ENCODE measurements at regions not wholly inside any gene's neighbourhood (a gene's known extent, or its start where the extent isn't known, plus 50 kb on each side); places are given as distances from the start of the nearest gene placed in this dataset.

- Mint-ChIP-seq H3K27ac (no peak overlapping the region), H3K4me1 (no peaks in the 10 kb centered on the region), H3K4me3 (no peak overlapping the region), H3K36me3 (no peaks in the 10 kb centered on the region), H3K9me3 (no peaks in the 10 kb centered on the region), H3K27me3 (no peaks in the 10 kb centered on the region)
- H3K4me3 ChIP-seq (ENCODE audit: low read depth, low read length), result no peak overlapping the region
- no peak for ATAC-seq (ENCODE audit: low read depth in 2 of 2)
- no peaks in the 10 kb centered on the region for H3K36me3 ChIP-seq (ENCODE audit: control insufficient read depth, insufficient read depth, low read length)
- no peak overlapping the region for H3K27ac ChIP-seq (ENCODE audit: insufficient read depth, low read length, poor library complexity, severe bottlenecking)
- no peaks in the 10 kb centered on the region for H3K27me3 ChIP-seq (ENCODE audit: control insufficient read depth, insufficient read depth, low read length)
- H3K4me1 ChIP-seq (ENCODE audit: control insufficient read depth, insufficient read depth, low read length, poor library complexity, severe bottlenecking), result no peaks in the 10 kb centered on the region
- DNase-seq, result no peak
- H3K9me3 ChIP-seq (ENCODE audit: control insufficient read depth in 2 of 2, low read length in 2 of 2), result no peaks in the 10 kb centered on the region
These were observed 81.6 kb upstream of the PMEPA1 start for GRCh38 chr20:57791178-57791962.

DNA sequence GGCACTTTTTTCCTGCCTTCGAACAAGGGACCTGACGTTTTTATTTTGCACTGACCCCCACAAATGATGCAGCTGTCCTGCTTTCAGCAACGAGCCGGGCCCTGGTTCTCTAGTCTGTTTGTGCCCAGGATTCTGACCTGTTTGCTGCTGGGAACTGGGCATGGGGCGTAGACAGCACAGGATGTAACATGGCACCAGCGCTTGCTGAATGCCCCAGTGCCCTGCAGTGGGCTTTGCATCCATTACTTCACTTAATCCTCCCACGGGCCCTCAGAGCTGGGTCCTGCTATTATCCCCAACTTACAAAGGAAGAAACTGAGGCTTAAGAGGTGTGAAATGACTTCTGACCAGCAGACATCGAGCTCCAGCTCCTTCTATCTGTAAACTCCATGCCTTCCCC, 80.4 kb upstream of the PMEPA1 start:
- ATAC-seq (ENCODE audit: low read depth in 2 of 2), result no peak
- H3K27ac Mint-ChIP-seq, result no peak overlapping the region
- no peak for DNase-seq
- Histone ChIP-seq H3K9me3 (ENCODE audit: control insufficient read depth in 2 of 2, low read length in 2 of 2) (no peaks in the 10 kb centered on the region), H3K4me1 (ENCODE audit: control insufficient read depth, insufficient read depth, low read length, poor library complexity, severe bottlenecking) (no peaks in the 10 kb centered on the region), H3K4me3 (ENCODE audit: low read depth, low read length) (no peak overlapping the region), H3K36me3 (ENCODE audit: control insufficient read depth, insufficient read depth, low read length) (no peaks in the 10 kb centered on the region), H3K27ac (ENCODE audit: insufficient read depth, low read length, poor library complexity, severe bottlenecking) (no peak overlapping the region), H3K27me3 (ENCODE audit: control insufficient read depth, insufficient read depth, low read length) (no peaks in the 10 kb centered on the region)
- H3K4me1 Mint-ChIP-seq, result no peaks in the 10 kb centered on the region
- H3K36me3 Mint-ChIP-seq, result no peaks in the 10 kb centered on the region
- H3K4me3 Mint-ChIP-seq, result no peak overlapping the region
- no peaks in the 10 kb centered on the region for H3K27me3 Mint-ChIP-seq
- H3K9me3 Mint-ChIP-seq, result no peaks in the 10 kb centered on the region

- Mint-ChIP-seq H3K4me3 (no peak overlapping the region), H3K36me3 (no peaks in the 10 kb centered on the region), H3K4me1 (no peaks in the 10 kb centered on the region), H3K27ac (no peak overlapping the region), H3K27me3 (no peaks in the 10 kb centered on the region), H3K9me3 (no peaks in the 10 kb centered on the region)
- Histone ChIP-seq H3K4me1 (ENCODE audit: control insufficient read depth, insufficient read depth, low read length, poor library complexity, severe bottlenecking) (no peaks in the 10 kb centered on the region), H3K27ac (ENCODE audit: insufficient read depth, low read length, poor library complexity, severe bottlenecking) (no peak overlapping the region), H3K9me3 (ENCODE audit: control insufficient read depth in 2 of 2, low read length in 2 of 2) (no peaks in the 10 kb centered on the region), H3K27me3 (ENCODE audit: control insufficient read depth, insufficient read depth, low read length) (no peaks in the 10 kb centered on the region), H3K4me3 (ENCODE audit: low read depth, low read length) (no peak overlapping the region), H3K36me3 (ENCODE audit: control insufficient read depth, insufficient read depth, low read length) (no peaks in the 10 kb centered on the region)
- ATAC-seq (ENCODE audit: low read depth in 2 of 2) (no peak), DNase-seq (no peak)
These were observed 79.3 kb upstream of the PMEPA1 start for GRCh38 chr20:57788936-57789613.

DNA sequence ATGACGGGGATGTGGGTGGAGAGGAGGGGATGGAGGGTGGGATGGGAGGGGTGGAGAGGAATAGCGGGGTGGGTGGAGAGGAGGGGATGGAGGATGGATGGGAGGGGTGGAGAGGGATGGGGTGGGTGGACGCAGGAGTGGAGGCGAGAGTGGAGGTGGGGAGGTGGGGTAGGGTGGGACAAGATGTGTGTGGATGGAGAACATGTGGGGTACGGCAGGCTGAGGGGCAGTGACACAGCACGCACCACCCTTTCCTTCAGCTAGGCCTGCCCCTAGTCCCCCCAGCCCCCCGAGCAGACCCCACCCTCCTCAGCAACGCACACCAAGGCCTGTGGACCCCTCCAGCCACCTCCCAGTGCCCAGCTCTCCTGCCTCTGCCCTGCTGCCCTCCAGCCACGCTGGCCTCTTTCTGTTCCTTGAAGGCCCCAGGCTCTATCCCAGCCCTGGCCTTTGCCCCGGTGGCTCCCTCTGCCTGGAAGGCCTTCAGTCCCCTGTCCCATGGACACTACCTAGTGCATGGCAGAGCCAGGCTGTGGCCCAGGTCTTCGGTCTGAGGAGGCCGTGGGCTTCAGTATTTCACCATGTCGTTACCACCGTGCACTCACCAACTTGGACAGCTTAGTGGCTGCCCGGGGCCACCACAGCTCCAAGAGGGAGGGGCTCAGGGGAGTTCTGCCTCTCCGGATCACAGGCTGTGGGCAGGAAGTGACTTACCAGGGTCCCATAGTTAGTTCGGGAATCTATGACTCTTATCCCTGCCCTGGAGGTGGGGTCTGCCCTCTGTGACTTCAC, 78.4 kb upstream of the PMEPA1 start:
- Mint-ChIP-seq H3K27me3 (no peaks in the 10 kb centered on the region), H3K27ac (no peak overlapping the region), H3K4me1 (no peaks in the 10 kb centered on the region), H3K4me3 (no peak overlapping the region), H3K9me3 (no peaks in the 10 kb centered on the region), H3K36me3 (no peaks in the 10 kb centered on the region)
- ATAC-seq (ENCODE audit: low read depth in 2 of 2) (no peak), DNase-seq (no peak)
- no peaks in the 10 kb centered on the region for H3K36me3 ChIP-seq (ENCODE audit: control insufficient read depth, insufficient read depth, low read length)
- no peak overlapping the region for H3K4me3 ChIP-seq (ENCODE audit: low read depth, low read length)
- no peaks in the 10 kb centered on the region for H3K27me3 ChIP-seq (ENCODE audit: control insufficient read depth, insufficient read depth, low read length)
- H3K9me3 ChIP-seq (ENCODE audit: control insufficient read depth in 2 of 2, low read length in 2 of 2), result no peaks in the 10 kb centered on the region
- no peak overlapping the region for H3K27ac ChIP-seq (ENCODE audit: insufficient read depth, low read length, poor library complexity, severe bottlenecking)
- no peaks in the 10 kb centered on the region for H3K4me1 ChIP-seq (ENCODE audit: control insufficient read depth, insufficient read depth, low read length, poor library complexity, severe bottlenecking)

DNA sequence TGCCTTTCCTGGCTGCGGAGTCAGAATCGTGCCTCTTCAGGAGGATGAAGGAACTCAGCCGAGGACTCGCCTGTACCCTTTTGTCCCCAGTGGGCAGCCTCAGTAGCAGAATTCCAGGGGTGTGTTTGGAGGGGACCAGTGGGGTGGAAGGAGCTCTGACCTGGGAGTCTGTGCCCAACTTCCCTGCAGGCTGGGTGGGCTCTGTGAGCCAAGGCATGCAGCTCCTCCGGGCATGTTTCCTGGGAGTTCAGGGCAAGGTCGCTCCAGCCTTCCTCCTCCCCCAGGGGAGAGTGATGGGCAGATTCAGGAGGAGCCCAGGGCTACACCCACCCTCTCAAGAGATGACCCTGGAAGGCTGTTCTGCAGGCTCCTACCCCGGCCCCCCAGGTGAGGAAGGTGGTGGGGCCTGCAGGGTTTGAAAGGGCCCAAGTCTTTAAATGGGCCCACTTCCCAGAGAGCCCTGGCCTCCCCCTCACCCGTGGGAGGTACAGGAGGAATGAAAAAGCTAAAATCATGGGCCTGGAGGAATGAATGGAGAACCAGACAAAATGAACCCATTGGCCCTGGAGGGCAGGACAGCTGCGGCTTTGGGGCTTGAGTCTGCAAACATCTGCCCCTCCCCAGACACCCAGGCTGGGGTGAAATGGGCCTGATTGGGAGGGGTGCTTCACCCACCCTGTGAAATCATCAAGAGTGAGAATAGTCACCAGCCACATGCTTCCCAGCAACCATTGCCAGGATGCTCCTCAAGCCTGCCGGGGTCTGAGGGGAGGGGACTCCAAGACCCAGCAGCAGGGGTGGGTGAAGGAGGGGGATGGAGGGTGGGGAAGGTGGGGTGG, 77.6 kb upstream of the PMEPA1 start:
- H3K27me3 ChIP-seq (ENCODE audit: control insufficient read depth, insufficient read depth, low read length), result no peaks in the 10 kb centered on the region
- no peaks in the 10 kb centered on the region for H3K9me3 ChIP-seq (ENCODE audit: control insufficient read depth in 2 of 2, low read length in 2 of 2)
- no peaks in the 10 kb centered on the region for H3K4me1 ChIP-seq (ENCODE audit: control insufficient read depth, insufficient read depth, low read length, poor library complexity, severe bottlenecking)
- Mint-ChIP-seq H3K4me1 (no peaks in the 10 kb centered on the region), H3K9me3 (no peaks in the 10 kb centered on the region), H3K36me3 (no peaks in the 10 kb centered on the region), H3K27me3 (no peaks in the 10 kb centered on the region), H3K27ac (no peak overlapping the region), H3K4me3 (peak overlapping the region in 1 of 4 donors; percentile 24)
- H3K27ac ChIP-seq (ENCODE audit: insufficient read depth, low read length, poor library complexity, severe bottlenecking), result no peak overlapping the region
- no peak for ATAC-seq (ENCODE audit: low read depth in 2 of 2)
- no peak for DNase-seq
- no peak overlapping the region for H3K4me3 ChIP-seq (ENCODE audit: low read depth, low read length)
- H3K36me3 ChIP-seq (ENCODE audit: control insufficient read depth, insufficient read depth, low read length), result no peaks in the 10 kb centered on the region

- no peak overlapping the region for H3K4me3 Mint-ChIP-seq
- DNase-seq (no peak), ATAC-seq (ENCODE audit: low read depth in 2 of 2) (no peak)
- no peaks in the 10 kb centered on the region for H3K4me1 Mint-ChIP-seq
- H3K9me3 Mint-ChIP-seq, result no peaks in the 10 kb centered on the region
- no peaks in the 10 kb centered on the region for H3K27me3 ChIP-seq (ENCODE audit: control insufficient read depth, insufficient read depth, low read length)
- no peaks in the 10 kb centered on the region for H3K36me3 Mint-ChIP-seq
- H3K27ac Mint-ChIP-seq, result no peak overlapping the region
- H3K4me1 ChIP-seq (ENCODE audit: control insufficient read depth, insufficient read depth, low read length, poor library complexity, severe bottlenecking), result no peaks in the 10 kb centered on the region
- H3K9me3 ChIP-seq (ENCODE audit: control insufficient read depth in 2 of 2, low read length in 2 of 2), result no peaks in the 10 kb centered on the region
- no peak overlapping the region for H3K4me3 ChIP-seq (ENCODE audit: low read depth, low read length)
- H3K36me3 ChIP-seq (ENCODE audit: control insufficient read depth, insufficient read depth, low read length), result no peaks in the 10 kb centered on the region
- no peak overlapping the region for H3K27ac ChIP-seq (ENCODE audit: insufficient read depth, low read length, poor library complexity, severe bottlenecking)
- H3K27me3 Mint-ChIP-seq, result no peaks in the 10 kb centered on the region
These were observed 76.6 kb upstream of the PMEPA1 start for GRCh38 chr20:57786304-57786932.

GRCh38 chr20:57785720-57786119, 75.9 kb upstream of the PMEPA1 start:
- no peak for ATAC-seq (ENCODE audit: low read depth in 2 of 2)
- Histone ChIP-seq H3K4me1 (ENCODE audit: control insufficient read depth, insufficient read depth, low read length, poor library complexity, severe bottlenecking) (no peaks in the 10 kb centered on the region), H3K36me3 (ENCODE audit: control insufficient read depth, insufficient read depth, low read length) (no peaks in the 10 kb centered on the region), H3K9me3 (ENCODE audit: control insufficient read depth in 2 of 2, low read length in 2 of 2) (no peaks in the 10 kb centered on the region), H3K27ac (ENCODE audit: insufficient read depth, low read length, poor library complexity, severe bottlenecking) (no peak overlapping the region), H3K27me3 (ENCODE audit: control insufficient read depth, insufficient read depth, low read length) (no peaks in the 10 kb centered on the region), H3K4me3 (ENCODE audit: low read depth, low read length) (no peak overlapping the region)
- Mint-ChIP-seq H3K27ac (no peak overlapping the region), H3K36me3 (no peaks in the 10 kb centered on the region), H3K4me3 (no peak overlapping the region), H3K27me3 (no peaks in the 10 kb centered on the region), H3K4me1 (no peaks in the 10 kb centered on the region), H3K9me3 (no peaks in the 10 kb centered on the region)
- no peak for DNase-seq

Data from CD4-positive, CD25-positive, alpha-beta regulatory T cell (primary cell).